HT-29 (cell line): ENCODE measurements at regions not wholly inside any gene's neighbourhood (a gene's known extent, or its start where the extent isn't known, plus 50 kb on each side); places are given as distances from the start of the nearest gene placed in this dataset.

Source experiments
- DNase-seq: peaks from one replicate; pipeline ENCODE4 v3.0.0-alpha.2; 2015; ENCODE audit warnings: low spot score

DNA sequence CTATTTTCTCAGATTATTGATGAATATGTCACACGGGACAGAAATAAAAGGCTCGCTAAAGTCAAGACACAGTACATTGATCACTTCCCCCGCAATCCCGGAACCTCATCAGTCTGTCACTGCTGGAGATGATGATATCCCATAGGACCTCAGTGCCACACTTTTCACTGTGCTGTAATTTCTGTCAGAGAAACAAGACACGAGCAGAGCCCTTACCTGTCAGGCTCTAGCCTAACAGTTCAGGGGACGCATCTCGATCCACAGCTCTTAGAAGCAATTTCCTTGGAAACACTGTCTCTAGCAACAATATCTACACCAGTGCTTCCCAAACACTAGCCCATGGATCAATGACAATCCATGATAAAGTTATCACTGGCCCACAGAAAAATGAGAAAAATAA lies 140.0 kb downstream of the GRIN2B start:
- no peak for DNase-seq

DNA sequence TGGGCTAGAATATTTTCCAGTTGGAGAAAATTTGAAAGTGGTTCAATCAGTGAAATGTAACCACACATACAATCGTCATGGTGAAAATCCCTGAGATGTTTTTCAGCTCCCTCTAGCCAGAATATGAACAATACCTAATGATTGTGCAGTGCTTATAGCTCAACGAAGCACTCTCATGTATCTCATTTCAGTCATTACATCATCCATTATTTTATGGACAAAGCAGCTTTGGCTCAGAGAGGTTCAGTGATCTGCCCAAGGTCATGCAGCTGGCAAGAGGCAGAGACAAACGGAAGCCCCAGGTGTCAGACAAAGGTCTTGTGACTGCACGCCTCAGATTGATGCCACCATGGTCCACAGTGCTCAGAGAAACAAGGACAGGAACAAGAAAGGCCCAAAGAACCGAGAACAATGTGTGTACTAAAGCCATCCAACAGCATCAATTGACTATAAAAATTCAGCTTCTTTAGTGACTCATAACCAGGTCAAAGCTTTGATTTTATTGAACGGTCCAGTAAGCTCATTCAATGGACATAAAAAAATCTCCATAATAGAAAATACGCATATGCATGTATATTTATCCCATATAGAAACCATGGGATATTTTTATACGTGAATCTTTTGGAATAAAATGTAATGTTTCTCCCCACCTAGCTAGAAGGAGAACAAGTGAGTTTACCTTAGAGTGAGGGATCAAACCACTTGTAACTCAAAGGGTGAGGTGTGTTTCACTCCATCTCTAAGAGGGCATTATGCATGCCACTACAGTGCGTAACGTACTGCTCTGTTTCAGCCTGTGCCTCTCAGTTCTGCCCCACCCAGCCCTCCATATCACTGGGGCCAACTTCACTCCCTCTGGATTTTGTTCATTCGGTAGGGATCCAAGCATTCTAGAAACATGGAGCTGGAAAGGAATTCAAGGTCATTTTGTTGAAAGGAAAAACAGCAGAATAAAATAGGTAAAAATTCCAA lies 141.8 kb downstream of the GRIN2B start:
- no peak for DNase-seq

DNA sequence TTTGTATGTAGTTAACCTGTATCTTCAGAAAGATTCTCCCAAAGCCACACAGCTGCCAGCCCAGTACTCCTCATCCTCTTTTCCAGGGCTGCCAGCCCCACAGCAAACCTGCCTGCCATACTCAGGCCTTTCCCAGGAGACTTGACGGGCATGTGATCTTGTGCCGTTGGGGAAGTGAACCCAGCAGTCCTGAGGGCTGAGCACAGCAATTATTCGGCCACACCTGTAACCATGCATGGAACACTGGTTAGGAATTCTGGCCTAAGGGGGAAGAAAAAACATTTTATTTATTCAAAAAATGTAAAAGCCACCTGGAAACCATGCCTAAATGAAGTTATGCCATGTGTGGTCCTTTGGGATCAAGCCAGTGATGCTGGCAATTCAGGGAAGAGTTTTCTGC lies 145.3 kb downstream of the GRIN2B start:
- no peak for DNase-seq

DNA sequence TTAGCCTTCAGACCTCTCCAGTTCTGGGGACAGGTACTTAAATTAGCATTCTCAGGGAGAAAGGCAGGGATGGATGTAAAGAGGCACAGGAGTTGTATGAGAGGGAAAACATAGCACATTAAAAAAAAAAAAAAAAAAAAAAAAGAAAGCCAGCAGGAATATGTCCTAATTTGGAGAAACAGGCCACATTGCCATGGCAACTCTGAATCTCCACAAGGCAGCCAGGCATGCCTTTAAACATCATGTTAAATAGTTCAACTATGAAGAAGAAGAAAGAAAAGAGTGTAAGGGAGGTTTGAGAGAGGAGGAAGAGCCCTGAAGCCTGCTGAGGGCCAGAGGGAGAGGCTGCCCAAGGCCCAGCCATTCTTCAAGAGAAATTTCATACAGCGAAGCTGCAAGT lies 145.8 kb downstream of the GRIN2B start:
- no peak for DNase-seq

DNA sequence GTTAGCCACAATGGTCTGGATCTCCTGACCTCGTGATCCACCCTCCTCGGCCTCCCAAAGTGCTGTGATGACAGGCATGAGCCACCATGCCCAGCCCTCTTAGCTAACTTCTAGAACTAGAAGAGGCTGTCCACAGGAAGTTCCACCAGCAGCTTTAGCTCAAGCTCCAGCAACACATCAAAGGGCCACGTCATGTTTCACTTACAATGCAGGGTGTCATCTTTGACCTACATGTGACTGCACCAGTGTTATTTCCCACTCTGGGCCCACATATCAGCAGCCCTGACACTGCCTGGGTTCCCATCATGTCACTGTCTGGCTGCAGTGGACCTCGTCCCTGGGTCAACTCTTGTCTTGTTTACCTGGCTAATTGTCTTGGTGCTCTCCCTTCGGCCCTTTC lies 147.2 kb downstream of the GRIN2B start:
- DNase-seq, result no peak

DNA sequence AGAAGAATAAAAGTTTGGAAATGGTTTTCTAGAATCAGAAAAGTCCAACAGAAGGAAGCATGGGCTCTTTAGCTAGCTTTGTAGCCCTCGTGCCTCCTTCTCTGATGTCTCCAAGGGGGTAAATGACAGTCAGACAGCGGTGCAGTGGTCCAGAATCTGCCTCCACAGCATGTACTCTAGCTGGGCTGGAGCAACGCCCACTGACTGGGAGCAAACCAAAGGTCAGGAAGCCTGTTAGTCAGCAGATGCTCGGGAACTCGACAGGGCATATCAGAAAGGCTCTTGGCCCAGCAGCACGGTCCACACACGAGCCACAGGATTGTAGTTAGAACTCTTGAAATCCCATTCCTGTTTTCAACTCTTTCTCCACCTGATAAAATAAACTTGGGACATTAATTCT lies 164.3 kb downstream of the GRIN2B start:
- DNase-seq, result no peak

DNA sequence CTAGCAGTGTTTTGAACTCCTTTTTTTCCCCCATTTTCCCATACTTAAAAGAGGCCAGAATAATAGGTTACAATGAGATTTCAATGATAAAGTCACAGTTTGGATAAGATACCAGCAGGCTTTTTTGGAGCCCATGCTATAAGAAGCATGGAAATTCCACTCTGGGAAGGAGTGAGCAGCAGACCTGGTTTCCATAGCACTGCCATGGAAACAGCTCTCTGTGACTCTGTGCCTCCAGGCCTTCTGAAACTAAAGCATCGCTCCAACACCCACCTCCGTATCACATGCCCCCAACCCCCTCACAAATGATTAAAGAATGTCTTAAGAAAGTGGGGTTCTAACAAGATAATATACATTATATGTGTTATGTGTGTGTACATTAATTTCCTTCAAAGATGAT lies 165.0 kb downstream of the GRIN2B start:
- DNase-seq, result no peak

DNA sequence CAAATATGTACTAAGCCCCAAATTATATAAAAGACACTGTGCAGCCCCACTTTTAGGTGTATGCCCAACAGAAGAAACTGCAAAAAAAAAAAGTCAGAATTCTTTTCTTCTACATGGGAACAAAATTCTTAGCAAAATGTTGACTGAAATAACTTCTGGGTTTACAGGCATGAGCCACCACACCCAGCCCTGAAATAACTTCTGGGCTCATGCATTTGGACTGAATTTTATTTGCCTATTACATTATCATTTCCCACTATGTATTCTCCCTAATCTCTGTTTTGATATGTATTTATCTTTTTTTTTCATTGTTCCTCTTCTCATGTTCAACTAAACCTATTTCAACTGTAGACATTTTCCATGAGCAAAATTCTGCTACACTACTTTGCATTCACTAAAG lies 169.2 kb downstream of the GRIN2B start:
- no peak for DNase-seq

DNA sequence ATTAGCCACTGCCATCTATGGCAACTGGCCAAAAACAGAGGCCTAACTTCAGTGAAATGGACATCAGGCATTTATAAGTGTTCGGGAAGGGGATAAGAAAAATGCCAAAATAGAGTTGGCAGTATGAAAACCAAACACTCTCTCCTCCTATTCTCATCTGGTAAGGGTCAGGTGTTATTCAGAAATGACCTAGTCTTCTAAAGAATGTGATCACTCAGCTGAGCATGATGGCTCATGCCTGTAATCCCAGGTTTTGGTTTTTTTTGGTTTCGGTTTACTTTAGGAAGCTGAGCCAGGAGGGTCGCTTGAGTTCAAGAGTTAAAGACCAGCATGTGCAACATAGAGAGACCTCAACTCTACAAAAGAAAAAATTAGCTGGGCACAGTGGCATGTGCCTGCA lies 170.3 kb downstream of the GRIN2B start:
- no peak for DNase-seq

DNA sequence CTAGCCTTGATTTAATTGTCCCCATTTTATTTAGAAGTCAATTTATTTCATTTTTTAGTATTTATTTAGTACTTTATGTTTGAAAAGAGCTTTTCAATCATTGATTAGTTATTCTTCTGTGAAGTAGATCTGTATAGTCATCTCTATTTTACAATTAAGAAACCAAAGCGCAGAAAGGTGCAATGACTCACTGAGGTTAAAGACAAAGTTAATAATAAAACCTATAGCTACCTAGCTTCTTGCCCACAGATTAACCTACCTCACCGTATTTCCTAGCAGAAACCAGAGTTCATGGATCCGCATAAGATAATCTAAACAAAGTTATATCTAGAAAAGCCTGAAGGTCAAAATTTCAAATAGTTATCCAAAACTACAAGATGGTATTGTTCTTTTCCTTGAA lies 176.4 kb downstream of the GRIN2B start:
- DNase-seq, result no peak

DNA sequence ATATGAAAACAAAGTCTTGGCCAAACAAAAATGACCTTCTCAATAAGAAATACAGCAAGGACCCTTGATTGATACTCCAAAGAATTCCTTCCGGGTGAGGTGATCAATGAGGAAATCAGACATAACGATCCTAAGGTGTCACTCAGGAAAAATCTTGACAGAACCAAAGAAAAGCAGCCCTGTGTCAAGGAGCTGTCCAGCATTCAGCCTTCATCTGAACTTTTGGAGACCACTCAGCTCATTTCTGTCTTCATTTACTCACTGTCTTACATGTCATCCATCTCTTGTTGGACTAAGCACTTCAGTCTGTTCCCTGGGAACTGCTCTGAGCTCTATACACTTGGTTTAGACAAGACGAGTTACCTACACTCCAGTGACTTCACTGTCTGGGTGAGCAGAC lies 179.9 kb downstream of the GRIN2B start:
- DNase-seq, result no peak

DNA sequence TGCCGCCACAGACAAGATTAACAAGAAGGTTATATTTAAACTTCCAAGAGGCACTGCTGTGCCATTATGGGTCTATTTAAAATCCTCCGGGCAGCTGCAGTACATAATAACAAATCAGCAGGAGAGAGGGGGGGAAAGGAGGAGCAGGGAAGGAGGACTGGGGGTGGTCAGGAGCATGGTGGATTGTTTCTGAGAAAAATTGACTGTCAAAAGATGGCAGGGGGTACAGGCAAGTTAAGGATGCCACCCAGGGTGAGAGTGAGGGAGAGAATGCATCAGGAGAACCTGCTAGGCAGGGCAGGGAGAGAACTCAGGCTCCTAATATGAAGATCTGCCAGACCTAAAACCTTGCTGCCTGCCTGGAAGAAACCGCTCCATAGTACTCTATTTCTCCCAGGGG lies 181.8 kb downstream of the GRIN2B start:
- DNase-seq, result no peak

DNA sequence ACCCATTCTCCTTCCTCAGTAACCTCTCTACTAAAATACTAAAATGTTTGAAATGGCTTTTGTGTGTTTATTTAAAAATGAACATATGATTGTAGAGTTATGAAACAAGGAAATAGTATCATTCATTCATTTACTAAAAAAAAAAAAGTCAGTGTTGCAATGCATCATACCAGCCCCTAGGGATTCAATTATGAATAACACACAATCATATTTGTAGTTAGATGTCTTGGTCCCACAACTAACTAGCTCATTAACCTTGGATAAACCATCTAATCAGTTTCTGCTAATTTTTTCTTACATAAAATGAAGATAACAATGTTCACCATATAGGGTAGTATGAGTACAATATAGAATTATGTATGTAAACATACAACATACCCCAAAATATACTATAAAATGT lies 183.2 kb downstream of the GRIN2B start:
- no peak for DNase-seq

DNA sequence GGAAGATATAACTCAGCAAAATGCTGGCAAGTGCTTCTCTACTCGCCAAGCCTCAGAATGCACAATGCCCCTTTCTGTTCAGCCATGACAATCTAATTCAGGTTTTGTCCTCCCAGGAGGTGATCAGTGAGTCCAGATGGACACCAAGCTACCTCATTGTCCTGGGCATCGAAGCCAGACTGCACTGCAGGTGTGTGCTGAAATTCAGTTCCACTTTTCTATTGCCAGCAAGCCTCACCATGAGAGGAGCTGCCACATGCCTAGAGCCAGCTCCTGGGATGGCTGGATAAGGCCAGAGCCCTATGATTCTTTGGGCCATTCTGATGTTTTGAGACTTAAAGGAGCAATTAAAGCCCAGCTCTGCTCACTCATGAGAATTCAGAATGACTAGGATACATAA lies 186.7 kb downstream of the GRIN2B start:
- DNase-seq, result no peak

DNA sequence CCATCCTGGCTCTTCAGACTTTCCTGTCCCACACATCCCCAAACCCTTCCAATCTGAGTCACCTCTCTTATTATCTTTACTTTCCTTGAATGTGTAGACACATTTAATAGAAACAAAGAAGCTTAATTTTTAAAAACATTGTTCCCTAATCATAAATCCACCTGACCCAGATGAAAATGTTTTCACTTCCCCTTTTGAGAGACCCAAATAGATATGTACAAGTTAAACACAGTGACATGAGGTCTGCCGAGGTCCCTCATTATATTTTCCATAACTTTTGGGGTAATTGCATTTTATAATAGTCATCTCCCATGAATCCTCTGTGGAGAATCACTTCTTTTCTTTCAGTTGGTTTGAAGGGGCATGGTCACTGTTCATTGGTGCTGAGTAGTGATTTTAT lies 191.1 kb downstream of the GRIN2B start:
- DNase-seq, result no peak

DNA sequence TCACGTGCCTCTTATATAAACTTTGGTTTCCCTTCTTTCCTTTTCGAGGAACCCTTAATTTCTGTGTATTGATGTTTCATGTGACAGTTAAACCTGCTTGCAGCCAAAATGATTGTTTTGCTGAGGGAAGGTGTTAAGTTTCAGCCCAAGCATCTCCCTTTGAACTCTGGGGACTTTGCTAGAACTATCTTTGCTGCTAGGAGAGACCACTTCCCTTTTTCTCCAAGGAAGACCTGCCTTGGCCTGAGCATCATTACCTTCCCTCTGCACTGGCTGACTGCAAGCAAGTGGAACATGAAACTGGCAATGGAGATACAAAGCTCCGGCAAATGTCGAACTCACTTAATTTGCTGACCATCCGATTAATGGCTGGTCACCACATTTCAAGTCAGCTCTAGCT lies 192.8 kb downstream of the GRIN2B start:
- DNase-seq, result no peak

DNA sequence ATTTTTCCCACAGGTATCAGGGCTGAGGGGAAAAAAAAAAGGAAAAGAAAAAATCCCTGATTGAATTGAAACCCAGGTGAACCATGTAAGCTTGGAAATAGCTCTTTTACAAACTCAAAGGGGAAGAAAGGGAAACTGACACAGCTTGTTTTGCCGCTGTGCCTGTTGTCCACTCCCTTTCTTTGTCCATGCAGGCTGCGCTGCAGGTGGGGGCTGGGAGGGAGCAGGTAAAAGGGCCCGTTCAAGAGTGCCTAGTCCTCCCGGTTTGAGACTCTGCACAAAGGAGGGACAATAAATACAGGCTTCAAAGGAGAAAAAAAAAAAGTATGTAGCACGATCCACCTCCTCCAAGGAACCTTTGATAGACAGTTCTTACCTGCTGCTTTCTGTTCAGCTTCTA lies 194.8 kb downstream of the GRIN2B start:
- DNase-seq, result no peak

DNA sequence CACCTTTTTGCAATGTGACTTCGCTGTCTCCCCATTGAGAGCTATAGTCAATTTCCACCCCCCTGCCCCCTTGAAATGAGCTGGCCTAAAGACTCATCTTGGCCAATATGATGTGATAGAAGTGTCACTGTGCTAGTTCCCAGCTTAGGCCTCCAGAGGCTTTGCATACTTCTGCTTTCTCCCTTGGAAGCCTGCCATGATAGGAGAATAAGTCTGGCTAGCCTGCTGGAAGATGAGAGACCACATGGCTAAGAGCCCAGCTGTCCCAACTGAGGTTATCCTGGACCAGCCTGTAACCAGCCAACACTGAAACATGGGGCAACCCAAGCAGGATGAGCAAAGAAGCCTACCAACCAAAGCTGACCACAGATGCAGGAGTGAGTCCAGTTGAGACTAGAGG lies 196.9 kb downstream of the GRIN2B start:
- DNase-seq, result no peak

DNA sequence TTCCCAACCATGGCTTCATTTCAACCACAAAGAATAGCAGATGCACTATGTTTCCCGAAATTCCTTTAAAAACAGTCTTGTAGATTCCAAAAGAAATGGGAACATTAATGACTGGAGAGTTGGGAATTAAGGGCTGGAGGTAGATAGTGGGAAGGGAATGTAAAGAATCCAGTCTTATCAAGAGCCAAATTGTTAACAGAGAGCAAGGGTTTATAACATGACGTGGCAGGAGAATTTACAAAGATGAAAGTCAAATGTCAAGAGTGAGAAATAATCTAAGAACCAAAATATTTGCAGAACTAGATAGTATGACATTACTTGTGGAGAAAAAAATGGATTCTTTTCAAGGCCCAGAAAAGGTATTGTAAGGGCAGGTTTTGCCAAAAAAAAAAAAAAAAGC lies 200.9 kb downstream of the GRIN2B start:
- DNase-seq, result no peak

DNA sequence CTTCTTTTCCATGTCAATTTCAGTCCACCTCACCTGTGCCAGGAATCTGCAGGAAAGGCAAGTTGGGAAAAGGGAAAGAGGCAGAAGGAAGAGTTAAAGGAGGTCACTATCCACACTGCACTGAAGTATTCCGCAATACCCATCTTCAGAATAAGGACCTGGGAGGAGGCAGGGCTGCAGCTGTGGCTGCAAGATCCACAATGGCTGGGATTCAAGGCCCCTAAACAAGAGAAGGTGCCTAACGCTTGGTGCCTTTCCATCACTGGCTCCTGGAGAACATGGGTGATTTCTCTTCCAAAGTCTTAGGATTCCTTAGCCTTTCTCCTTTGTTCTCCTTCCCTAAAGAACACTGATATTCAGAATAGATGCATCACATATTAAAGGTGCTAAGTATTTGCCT lies 204.0 kb downstream of the GRIN2B start:
- no peak for DNase-seq

DNA sequence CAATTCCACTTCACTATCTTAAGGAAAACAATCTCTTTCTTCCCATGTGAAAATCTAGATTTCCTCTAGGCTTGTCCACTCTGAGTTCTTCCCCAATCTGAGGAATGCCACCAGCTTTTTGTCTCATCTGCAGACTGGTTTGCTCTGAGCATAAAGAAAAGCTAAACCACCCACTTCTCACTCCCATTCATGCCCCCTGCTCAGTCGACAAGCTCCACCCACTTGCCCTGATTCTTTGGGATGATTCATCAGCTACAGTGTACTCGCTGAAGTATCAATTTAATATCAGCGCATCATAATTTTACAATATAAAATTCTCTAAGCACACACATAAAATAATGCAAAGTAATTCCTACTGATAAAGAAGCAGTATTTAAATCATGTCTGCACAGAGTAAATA lies 209.1 kb downstream of the GRIN2B start:
- no peak for DNase-seq

DNA sequence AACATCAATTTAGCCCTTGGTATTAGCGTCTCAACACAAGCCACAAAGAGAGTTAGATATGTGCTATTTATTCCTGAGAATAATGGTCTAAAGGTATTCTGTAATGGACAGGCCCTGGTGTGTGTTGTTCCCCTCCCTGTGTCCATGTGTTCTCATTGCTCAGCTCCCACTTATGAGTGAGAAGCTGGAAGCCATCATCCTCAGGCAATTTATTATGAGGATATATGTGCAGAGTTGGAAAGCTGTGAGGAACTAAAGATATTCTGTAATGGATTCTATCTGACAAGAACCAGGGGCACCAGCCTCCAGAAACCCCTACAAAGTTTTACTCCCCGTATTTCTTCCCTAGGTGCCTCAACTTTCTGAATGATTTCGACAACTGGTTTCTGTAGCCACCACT lies 210.8 kb downstream of the GRIN2B start:
- no peak for DNase-seq

DNA sequence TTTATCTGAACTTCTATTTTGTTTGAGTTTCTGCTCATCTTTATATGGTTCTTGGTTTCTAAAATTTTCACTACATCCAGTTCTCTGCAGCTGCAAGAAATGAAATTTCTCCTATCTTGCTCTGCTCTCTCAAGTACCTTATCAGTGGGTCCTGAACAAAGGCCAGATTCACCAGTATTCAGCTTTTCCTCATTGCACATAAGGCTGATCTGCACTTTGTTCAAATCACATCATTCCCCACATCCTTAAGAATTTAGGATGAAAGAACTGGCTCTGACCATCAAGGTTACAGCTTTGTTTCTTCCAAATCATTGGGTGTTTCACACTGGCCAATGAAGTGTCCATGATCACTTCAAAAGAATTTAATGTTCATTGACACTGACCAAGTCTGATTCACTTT lies 211.4 kb downstream of the GRIN2B start:
- DNase-seq, result no peak

DNA sequence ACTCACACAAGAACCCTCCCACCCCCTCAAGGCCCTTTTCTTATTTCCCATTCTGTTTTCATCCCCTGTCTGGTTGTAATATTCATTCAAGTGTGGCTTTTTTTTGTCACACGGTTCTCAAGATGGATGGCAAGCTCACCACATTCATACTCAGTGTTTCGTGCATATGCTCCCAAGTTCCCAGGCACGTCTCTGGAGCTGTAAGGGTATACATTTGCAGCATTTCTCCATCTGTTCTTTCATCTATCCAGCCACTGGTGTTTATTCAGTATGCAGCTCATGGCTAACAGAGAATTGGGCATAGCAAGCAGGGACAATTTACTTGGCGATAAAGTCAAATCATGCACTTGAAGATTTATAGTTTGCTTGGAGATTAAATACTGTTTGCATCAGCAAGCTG lies 212.1 kb downstream of the GRIN2B start:
- no peak for DNase-seq
